Peyer's patch (tissue), 4 donors: ENCODE measurements at regions not wholly inside any gene's neighbourhood (a gene's known extent, or its start where the extent isn't known, plus 50 kb on each side); places are given as distances from the start of the nearest gene placed in this dataset.

ENCODE experiments used
- POLR2A ChIP-seq, 2 donors: fragments of 450-650 bp; IDR thresholded peaks; one replicate each; pipeline ENCODE4 v1.5.1; 2017; ENCODE audit warnings: antibody characterized with exemption in 2 of 2, mild to moderate bottlenecking in 2 of 2, moderate library complexity in 2 of 2
- TF ChIP-seq, protein P1 (sequence below), 6 experiments: fragments of 450-650 bp in 4 of 6; fragments of 200-600 bp in 2 of 6; sonication (generic) in 1 of 6; IDR thresholded peaks; one replicate each; pipeline ENCODE4 v1.5.1; 2017 to 2019; ENCODE audit warnings: antibody characterized with exemption in 6 of 6, mild to moderate bottlenecking in 3 of 6, moderate library complexity in 1 of 6

GRCh38 chr6:104173668-104174067 is 686.1 kb downstream of the HACE1 start:
- TF ChIP-seq, protein P1, sequence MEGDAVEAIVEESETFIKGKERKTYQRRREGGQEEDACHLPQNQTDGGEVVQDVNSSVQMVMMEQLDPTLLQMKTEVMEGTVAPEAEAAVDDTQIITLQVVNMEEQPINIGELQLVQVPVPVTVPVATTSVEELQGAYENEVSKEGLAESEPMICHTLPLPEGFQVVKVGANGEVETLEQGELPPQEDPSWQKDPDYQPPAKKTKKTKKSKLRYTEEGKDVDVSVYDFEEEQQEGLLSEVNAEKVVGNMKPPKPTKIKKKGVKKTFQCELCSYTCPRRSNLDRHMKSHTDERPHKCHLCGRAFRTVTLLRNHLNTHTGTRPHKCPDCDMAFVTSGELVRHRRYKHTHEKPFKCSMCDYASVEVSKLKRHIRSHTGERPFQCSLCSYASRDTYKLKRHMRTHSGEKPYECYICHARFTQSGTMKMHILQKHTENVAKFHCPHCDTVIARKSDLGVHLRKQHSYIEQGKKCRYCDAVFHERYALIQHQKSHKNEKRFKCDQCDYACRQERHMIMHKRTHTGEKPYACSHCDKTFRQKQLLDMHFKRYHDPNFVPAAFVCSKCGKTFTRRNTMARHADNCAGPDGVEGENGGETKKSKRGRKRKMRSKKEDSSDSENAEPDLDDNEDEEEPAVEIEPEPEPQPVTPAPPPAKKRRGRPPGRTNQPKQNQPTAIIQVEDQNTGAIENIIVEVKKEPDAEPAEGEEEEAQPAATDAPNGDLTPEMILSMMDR (IDR thresholded peaks at IDR 0.05) = no peak
- TF ChIP-seq POLR2A (IDR thresholded peaks at IDR 0.05) = no peak
